NCI-H146 (cell line): ENCODE measurements at regions not wholly inside any gene's neighbourhood (a gene's known extent, or its start where the extent isn't known, plus 50 kb on each side); places are given as distances from the start of the nearest gene placed in this dataset.

Experiments used
- DNase-seq: peaks from one replicate; lab custom pipeline; 2025; lab: John Stamatoyannopoulos, UW

- DNase-seq: no peak
Observed at GRCh38 chr12:113612793-113613192, 141.1 kb upstream of the LHX5 start.

DNA sequence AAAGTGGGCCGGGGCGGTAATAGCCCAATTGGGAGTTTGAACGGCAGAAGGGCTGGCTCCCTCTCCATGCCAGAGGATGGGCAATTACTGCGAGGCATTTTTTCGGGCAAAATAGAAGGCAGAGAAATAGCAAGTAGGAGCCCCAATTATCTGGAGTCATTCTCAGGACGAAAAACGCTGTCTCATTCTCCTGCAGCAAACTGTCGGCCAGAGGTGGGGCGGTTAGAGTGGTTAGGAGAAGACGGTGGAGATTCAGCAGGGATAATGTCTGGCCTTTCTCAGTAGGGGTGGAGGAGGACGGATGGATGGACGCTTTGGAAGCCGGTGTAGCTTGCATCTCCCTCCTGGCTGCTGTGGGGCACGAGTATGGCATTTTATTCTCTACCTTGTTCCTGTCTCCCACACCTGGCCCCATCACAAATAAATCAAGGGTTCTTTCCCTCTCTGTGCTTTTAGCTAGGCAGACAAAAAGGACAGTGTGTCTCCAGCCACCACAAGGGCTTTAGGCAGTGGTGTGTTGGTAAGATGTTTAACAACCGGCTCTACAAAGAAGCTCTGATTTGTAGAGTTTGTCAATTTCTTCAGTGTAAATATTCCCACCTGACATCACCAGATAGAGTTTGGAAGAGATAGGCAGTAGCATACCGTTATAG lies 140.5 kb upstream of the LHX5 start:
- DNase-seq: no peak

- no peak for DNase-seq
Observed at GRCh38 chr12:113611652-113612051, 140.0 kb upstream of the LHX5 start.

DNA sequence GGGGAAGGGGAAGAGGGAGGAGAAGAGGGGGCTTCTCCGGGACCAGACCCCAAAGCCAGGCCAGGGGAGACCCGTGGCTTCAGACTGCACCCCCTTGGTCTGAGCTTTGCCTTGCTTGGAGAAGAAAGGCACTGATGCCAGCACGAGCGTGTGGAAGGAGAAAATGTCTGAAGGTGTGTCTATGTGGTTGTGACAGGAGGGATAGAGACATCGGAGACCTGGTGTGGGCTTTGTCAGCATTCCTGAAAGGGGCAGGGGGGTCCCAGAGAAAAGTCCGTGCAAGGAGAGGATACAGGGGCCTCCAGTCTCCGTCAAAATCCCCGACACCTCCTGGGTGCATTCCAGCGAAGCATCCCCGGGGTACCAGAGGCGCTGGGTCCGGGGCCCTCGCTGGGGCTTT lies 139.0 kb upstream of the LHX5 start:
- no peak for DNase-seq

- no peak for DNase-seq
Observed at GRCh38 chr12:113609692-113610469, 138.2 kb upstream of the LHX5 start.

GRCh38 chr12:113604666-113605065 lies 133.0 kb upstream of the LHX5 start:
- DNase-seq: no peak

DNA sequence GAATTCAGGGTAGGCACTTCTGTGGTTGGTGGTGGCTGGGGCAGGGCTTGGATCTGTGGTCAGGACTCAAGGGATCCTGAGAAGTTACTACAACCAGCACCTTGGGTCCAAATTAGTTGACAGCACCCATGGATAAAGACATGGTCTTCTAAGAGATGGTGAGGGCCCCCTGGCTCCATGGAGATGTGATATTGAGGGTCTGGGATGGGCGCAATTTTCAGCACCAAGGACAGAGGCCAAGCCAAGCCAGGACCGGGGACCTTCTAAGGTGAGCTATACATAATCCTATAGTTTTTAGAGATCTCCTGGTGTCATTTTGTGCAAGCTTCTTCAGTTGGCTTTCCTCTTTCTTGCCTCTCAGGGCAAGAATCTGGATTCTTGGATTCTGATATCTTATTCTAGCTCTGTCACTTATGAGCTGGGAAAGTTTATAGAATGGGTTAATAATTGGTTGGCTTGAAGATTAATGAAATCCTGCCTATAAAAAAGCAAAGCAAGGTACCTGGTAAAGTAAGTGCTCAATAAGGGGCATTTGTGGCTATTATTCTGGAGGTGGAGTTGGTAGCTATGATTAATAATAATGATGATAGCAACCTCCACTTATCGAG lies 130.1 kb upstream of the LHX5 start:
- DNase-seq: no peak

GRCh38 chr12:113598815-113599406 lies 127.2 kb upstream of the LHX5 start:
- no peak for DNase-seq

GRCh38 chr12:113594967-113595366 lies 123.3 kb upstream of the LHX5 start:
- no peak for DNase-seq

DNA sequence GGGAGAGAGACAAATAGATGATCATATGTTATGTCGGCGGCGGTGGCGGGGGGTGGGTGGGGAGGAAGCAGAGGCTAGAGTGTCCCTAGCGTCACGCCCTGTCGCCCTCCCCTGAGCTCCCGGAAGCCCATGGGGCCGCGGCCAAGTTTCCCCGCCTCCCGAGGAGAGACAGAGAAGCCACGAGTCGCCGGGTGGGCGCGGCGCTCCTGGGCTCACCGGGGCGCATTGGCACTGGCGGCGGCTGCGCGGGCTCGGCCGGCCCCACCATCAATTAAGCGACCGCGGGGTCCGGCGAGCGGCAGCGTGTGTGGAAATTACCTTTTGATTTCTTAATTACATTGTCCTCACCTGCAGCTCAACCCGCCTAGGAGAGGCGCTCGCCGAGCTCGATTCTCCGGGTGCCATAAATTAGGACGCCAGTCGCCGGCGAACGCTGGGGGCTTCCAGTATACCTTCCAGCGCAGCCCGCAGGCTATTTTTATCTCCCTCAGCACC lies 119.9 kb upstream of the LHX5 start:
- peak; percentile 61 for DNase-seq

- no peak for DNase-seq
Observed at GRCh38 chr12:113589437-113589836, 117.8 kb upstream of the LHX5 start.

DNA sequence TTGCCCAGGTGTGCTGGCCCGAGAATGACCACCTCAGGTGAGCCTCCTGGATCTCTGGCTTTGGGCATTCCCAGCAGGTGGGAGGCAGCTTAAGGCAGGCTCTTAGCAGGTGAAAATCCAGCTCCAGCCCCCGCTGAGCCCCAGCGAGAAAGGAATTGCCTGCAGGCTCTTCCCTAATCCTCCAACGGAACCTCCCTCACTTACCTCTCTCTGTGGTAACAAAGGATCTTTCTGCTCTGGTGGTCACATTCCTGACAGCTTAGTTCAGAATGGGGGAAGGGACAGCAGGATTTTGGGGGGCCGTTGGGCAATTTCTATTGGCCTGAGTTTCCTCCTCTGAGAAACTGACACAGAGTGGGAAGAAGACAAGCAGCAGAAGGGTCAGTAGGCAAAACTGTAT lies 116.0 kb upstream of the LHX5 start:
- peak; percentile 26 for DNase-seq

DNA sequence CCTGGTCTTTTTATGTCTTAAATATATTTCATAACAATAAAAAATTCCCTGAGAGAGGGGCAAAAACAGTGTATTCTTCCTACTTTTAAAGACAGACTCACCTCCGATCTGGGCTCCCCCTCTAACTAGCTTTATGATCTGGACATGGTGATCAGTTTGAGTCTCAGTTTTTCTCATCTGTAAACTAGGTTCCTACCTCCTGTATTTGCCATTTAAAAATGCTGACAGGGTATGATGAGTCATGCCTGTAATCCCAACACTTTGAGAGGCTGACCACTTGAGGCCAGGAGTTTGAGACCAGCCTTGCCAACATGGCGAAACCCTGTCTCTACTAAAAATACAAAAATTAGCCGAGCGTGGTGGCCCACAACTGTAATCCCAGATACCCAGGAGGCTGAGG lies 114.8 kb upstream of the LHX5 start:
- DNase-seq: no peak

- DNase-seq: no peak
Observed at GRCh38 chr12:113582521-113583218, 111.0 kb upstream of the LHX5 start.

DNA sequence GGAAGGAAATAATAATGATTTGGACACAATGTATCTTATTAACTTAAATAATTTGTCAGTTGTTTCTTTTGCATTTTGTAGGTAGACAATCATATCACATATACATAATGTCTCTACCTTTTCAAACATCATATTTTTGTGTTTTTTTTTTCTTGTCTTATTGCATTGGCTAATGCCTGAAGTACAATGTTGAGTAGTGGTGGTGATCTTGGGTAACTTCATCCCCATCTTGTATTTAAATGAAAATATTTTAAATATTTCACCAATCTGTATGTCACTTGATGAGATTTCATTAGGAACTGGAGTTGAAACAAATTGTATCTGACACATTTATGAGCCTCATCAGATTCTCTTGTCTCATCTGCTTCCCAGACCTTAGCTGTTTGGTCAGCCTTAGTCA lies 109.7 kb upstream of the LHX5 start:
- no peak for DNase-seq

DNA sequence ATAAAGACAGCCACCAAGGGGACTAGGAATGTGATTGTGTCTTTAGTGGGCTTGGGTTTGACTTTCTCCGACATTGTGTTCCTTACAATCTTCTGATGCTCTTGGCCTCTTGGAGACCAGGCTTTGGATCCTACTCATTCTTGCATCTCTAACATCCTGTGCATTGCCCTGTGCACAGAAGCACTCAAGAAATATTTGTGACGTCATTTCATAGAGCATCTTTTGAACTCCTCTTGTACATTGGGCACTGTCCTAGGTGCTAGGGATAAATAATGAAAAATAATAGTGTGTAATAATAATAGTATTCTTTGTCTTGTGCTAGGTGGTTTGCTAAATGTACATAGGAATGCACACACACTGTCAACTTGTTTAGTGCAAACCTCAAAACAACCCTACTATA lies 108.8 kb upstream of the LHX5 start:
- DNase-seq: no peak

- DNase-seq: no peak
Observed at GRCh38 chr12:113577464-113578129, 105.9 kb upstream of the LHX5 start.

DNA sequence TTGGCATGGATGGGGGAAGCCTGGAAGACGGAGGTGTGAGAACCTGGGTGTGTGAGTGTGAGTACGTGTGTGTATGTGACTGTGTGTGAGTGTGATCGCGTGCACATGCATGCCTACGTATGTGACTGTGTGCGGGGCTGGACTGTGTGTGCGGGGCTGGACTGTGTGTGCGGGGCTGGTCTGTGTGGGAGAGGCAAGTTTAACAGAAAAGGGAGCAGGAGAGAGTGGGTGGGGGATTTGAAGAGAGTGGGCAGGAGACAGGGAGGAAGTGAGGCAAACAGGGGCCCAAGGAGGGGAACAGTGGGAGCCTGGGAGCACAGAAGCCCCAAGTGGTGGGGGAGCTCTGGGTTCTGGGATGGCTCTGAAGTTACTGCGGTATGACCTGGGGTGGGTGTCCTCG lies 103.7 kb upstream of the LHX5 start:
- DNase-seq: no peak

GRCh38 chr12:113573148-113573547 lies 101.5 kb upstream of the LHX5 start:
- no peak for DNase-seq

GRCh38 chr12:113571713-113572112 lies 100.0 kb upstream of the LHX5 start:
- no peak for DNase-seq

GRCh38 chr12:113569806-113570205 lies 98.1 kb upstream of the LHX5 start:
- DNase-seq: no peak

- DNase-seq: no peak
Observed at GRCh38 chr12:113568021-113568420, 96.3 kb upstream of the LHX5 start.
